Fibroblast of upper back skin (primary cell): ENCODE measurements at regions not wholly inside any gene's neighbourhood (a gene's known extent, or its start where the extent isn't known, plus 50 kb on each side); places are given as distances from the start of the nearest gene placed in this dataset.

Experiments used
- DNase-seq: peaks from one replicate; pipeline ENCODE4 v3.0.0-alpha.2; 2013

DNA sequence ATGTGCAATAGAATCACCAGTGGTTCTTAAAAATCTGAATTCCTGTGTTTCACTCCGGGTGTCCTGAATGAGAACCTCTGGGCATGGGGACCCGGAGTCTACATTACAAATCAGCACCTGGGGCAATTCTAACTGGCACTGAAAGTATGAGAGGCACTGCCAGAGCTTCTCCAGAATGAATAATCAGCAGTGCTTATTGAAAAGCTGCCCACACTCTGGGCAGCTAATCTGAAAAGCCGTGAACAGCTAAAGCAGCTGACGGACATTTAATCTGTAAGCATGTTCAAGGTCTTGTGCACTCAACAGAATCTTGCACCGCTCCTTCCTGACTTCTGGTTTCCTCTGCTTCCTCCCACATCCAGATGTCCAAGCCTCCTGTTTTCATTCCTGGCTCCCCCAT, 113.3 kb upstream of the KIF5B start:
- no peak for DNase-seq

DNA sequence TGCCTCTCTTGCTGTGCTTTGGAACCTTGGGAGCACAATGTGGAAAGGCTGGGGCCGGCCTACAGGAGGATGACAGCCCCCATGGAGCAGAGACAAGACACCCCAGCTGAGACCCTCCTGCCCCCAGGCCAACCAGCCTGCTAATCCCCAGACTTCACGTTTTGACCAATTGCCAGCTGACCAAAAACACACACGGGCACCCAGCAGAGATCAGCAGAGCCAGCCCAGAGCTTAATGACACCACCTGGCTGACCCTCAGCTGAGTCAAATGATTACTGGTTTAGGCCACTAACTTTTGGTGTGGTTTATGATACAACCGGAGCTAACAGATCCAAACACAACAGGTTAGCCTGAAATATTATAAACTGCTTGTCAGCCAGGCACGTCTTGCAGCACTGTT, 111.2 kb upstream of the KIF5B start:
- DNase-seq, result no peak

DNA sequence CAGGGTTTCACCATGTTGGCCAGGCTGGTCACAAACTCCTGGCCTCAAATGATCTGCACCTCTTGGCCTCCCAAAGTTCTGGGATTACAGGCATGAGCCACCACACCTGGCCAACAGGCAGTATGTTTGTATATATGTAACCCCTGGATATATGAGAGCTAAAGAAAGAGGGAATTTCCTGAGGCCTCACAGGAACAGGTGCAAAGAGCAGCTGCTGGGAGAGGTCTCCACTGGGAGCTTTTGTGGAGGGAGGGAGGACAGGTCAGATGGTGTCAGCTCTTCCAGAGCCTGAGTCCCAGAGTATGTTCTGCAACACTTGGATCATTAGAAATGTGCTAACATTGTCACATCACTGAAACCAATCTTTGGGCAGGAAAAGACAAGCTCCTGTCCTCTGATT, 110.1 kb upstream of the KIF5B start:
- no peak for DNase-seq

DNA sequence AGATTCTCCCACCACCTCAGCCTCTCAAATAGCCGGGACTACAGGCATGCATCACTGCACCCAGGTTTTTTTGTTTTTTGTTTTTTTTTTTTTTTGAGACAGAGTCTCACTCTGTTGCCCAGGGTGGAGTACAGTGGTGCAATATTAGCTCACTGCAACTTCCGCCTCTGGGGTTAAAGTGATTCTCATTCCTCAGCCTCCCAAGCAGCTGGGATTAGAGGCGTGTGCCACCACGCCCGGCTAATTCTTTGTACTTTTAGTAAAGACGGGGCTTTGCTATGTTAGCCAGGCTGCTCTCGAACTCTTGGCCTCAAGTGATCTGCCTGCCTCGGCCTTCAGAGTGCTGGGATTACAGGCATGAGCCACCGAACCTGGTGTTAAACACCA, 107.5 kb upstream of the KIF5B start:
- no peak for DNase-seq

DNA sequence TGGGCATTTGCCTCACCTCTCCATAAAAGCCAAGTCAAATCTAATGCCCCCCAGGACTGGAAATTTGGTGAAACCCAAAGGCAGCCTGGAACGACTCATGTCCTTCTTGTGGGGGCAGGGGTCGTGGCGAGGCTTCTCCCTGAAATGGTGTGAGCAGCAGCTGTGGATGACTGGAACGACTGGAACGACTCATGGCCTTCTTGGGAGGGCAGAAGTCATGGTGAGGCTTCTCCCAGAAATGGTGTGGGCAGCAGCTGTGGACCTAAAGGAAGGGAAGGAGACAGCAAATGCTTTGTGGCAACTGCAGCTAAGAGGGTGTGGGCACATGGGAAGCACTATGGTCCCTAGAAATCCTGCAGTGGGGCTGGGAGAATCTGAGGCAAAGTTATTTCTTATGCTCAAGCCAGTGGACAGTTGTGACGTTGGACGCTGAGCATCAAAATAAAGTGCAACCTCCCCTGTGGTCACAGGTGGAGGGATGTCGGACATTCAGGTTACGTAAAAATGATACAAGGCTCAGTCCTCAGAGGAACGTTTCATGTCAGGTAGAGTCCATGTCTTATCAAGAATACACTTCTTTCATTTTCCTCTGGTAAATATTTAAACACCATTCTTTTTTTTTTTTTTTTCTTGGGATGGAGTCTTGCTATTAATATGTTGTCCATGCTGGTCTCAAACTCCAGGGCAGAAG, 107.0 kb upstream of the KIF5B start:
- DNase-seq, result peak; percentile 18

DNA sequence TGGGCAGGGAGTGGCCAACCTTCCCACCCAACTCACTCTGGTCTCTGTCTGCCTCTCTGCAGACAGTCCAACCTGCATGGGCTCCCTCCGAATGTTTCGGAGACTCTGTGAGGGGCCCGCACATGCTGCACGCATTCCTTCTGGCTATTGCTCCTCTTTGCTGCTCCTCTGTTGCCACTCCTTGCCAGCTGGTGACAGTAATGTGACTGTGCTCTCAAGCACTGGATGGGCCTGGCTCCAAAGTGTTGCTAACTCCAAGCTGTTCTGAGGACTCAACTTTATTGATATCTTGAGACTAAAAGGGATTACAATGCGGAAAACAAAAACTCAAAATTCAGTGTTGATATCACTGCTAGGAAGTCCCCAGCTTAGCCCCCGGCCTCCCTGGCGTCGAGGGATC, 105.4 kb upstream of the KIF5B start:
- no peak for DNase-seq

DNA sequence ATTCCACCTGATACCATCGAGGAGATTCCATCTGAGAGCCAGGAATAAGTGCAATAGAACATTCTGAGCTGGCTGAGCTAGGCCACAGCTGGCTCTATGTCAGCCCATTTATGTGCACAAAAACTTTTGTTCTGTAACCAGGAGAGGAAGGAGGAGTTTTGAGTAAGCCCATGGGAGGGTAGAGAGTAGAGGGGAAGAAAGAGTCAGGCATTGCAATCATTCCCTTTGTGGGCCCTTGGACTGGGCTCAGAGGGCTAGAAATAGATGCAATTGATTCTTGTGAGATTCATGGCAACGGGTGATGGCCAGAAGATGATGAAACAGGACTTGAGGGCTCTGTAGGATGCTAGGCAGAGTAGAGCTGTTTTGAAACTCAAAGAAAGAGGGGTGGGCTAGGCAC, 104.6 kb upstream of the KIF5B start:
- DNase-seq, result no peak

DNA sequence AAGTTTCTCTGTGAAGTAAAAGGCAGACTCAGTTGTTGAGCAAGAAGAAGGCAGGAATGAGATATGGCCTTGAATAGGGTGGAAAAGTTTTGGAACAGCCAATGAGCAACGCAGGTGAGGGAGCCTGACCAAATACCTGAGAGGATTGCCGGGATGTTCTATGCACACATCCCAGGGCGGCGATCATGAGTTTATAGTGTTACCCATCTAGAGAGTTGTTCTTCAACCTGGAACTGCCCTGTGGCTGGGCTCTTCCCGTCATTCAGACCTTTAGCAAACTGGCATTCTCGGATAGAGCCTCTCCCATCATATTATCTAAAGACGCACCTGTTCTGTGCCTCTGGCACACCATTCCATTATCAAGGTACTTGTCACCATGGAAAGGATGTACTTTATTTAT, 103.0 kb upstream of the KIF5B start:
- DNase-seq, result no peak

DNA sequence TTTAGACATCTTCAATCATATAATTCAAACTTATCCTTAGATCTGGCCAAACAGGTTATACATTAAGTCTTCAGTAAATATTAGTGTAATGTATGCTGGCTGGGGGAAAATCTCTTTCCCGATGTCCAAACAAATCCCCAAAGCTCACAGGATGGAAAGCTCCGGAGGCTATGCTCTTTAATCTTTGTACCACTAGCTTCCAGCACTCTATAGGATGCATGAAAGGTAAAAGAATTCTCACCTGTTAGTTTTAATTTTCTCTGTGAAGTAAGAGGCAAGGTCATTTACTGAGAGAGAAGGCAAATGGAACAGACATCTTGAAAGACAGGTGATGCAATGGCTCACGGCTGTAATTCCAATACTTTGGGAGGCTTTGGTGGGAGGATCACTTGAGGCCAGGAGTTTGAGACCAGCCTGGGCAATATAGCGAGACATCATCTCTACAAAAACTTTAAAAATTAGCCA, 99.8 kb upstream of the KIF5B start:
- DNase-seq, result no peak

DNA sequence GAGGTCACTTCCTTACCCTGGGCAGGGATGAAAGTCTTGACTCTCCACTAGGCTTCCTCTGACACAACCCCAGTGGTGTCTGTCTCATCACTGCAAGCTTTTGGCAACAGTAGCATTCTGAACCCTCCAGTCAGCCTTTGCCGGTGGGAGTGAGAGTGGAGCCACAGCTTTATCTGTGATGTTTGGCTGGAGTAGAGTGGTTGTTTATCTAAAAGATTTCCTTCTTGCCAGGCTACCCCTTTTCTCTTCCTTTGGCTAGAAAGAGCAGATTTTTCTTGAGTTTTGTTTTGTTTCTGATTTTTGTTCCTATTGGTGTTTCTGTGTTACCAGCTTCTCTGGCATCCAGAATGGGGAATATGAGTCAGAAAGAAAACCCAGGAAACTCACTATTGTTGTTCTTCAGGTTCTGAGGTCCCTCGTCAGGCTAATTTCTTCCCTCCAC, 98.9 kb upstream of the KIF5B start:
- peak; percentile 7 for DNase-seq

DNA sequence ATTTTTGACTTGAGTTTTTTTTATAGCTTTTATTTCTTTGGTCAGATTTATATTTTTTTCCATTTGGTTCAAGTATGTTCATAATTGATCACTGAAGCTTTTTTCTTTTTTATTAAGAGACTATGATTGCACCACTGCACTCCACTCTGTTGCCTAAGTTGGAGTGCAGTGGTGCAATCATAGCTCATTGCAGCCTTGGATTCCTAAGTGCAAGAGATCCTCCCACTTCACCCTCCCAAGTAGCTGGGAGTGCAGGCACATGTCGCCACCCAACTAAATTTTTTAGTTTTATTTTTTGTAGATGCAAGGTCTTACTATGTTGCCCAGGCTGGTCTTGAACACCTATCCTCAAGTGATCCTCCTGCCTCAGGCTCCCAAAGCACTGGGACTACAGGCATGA, 97.7 kb upstream of the KIF5B start:
- DNase-seq, result no peak

DNA sequence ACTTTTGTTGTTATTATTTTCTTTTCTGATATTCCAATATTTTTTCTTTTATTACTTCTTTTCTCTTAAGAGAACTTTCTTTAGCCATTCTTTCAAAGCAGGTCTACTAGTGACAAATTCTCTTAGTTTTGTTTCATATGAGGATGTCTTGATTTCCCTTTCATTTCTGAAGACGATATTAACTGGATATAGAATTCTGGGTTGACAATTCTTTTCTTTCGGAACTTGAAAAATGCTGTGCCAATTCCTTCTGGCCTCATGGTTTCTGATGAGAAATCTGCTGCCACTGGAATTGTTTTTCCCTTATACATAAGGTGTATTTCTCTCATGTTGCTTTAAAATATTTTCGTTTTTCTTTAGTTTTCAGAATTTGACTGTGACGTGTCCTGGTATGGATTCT, 97.0 kb upstream of the KIF5B start:
- no peak for DNase-seq

DNA sequence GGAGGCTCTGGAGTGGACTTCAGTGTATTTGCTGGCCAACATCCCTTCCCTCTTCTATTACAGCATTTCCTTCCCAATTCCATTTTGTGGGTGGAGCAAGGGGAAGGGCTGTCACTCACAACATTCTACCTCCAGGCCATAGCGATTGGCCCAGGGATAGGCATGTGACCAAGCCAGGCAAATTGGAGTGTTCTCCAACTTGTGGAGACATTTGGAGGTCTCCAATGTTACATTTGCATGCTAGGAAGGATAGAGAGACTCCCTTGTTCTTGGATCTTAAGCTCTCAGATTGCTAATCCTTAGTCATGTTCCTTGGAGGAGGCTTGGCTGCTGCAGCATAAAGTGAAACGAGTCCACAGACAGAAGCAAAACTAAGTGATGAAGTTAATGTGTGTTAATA, 95.6 kb upstream of the KIF5B start:
- DNase-seq, result no peak

DNA sequence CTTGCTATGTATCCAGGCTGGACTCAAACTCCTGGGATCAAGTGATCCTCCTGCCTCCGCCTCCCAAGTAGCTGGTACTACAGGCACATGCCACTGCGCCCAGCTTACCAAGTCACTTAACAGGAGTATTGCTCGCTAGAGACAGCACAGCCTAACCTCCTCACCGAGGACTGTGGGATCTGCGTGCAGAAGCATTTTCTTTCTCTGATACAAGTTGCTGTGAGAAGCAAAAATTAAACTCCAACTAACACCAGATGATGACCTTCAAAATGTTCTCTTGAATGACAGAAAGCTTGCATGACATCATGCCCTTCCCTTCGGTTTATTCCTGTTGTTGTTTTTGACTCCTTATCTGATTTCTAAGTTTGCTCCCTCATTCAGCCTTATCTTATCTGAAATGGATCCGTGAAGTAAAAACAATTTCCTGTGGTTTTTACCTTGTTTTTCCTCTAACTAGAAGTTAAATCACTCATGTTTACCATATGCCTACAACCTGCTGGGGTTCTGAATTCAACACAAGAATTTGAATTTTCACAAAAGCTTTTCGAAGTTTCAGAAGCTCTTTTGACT, 94.4 kb upstream of the KIF5B start:
- DNase-seq, result no peak

DNA sequence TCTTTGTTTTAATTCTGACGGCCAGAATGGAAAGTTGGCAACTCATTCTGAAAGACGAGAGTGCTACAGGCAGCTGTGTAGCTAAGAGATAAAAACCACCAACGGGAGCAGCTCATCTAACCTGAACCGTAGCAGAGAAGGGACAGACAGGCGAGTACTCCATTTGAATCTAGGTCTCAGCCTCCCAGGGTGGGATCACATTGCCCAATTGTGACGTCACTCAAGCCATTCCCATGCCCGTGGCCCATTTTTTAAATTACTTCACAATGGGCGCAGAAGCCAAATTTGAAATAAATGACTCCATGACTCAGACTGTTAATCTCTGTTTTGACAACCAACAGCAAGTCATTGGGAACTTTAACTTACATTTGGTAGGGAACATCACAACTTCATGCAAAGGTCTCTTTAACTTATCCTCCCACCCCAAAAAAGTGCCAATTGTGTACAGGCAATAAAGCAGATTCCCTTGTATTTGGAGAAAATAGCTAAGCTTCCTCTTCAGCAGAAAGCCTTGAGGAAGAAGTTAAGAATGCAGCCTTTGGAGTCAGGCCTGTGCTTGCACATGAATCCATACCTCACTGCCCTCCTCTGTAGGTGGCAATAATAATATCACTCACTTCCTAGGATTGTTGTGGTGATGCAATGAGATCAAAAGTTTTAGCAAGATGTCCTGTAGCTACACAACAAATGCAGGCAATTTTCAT, 93.2 kb upstream of the KIF5B start:
- DNase-seq, result peak; percentile 77

DNA sequence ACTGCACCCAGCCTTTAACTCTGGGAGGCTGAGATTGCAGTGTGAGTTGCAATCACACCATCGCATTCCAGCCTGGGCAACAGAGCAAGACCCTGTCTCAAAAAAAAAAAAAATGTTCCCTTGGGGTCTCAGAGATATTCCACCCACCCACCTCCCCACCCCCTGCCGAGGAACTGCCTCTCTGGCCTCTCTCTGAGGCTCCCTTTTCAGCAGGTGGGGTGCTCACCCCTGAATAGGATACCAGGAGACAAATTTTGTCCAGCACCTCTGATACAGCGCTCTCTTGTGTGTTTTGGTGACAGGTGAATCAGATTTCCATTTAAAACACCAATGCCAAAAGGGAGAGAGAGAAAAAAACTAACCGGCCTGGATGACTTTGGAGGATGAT, 92.6 kb upstream of the KIF5B start:
- no peak for DNase-seq

DNA sequence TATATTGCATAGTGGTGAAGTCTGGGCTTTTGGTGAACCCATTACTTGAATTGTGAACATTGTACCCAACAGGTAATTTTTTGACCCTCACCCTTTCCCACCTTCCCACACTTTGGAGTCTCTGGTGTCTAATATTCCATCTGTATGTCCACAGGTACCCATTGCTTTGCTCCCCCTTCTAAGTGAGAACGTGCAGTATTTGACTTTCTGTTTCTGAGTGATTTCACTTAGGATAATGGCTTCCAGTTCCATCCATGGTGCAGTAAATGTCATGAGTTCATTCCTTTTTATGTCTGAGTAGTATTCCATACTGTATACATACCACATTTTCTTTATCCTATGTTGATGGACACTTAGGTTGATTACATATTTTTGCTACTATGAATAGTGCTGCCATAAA, 91.5 kb upstream of the KIF5B start:
- DNase-seq, result no peak

DNA sequence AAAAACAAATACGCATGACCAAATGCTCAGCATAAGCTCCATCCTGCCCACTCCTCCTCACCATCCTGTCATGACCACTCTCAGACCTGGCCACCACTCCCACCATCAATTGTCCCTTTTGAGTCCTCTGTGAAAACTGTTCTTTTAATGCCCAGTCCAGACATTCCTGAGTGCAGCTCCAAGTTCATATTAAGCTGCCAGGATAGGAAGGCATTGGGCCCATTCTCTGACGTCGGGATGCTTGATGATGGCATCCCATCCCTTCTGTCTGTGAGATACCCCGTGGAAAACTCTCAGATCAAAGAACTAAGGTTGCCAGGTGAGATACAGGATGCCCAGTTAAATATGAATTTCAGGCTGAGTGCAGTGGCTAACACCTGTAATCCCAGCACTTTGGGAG, 89.9 kb upstream of the KIF5B start:
- DNase-seq, result no peak

DNA sequence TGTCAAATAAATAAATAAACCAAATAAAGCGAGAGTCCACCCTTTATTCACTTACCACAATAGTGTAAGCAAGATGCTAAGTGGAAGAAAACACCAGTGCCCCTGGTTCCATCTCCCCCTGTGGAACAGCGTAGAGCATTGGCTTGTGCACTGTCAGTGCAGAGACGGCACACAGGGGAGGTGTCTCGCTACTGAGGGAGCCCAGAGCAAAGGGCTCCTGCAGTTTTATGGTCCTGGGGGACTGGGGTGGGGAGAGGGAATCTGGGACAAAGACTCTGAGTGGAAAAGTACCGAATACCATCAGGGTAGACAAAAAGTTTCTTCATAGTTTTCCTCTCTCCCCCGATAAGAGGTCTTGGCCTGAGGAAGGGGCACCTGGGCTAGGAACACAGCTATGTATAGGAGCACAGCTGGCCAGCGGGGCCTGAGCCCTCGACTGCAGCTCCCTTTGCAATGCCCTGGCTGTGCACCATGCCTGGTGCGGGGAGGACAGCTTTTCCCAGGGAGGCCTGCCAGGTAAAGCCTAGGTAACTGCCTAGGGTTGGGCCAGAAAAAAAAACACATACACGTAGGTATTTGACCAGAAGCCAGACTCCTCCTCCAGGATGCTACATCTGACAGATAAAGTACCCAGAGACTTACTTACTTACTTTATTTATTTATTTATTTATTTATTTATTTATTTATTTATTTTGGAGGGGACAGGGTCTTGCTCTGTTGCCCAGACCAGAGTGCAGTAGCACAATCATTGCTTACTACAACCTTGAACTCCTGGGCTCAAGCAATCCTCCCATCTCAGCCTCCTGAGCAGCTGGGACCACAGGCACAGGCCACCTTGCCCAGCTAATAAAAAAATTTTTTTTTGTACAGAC, 88.8 kb upstream of the KIF5B start:
- no peak for DNase-seq

DNA sequence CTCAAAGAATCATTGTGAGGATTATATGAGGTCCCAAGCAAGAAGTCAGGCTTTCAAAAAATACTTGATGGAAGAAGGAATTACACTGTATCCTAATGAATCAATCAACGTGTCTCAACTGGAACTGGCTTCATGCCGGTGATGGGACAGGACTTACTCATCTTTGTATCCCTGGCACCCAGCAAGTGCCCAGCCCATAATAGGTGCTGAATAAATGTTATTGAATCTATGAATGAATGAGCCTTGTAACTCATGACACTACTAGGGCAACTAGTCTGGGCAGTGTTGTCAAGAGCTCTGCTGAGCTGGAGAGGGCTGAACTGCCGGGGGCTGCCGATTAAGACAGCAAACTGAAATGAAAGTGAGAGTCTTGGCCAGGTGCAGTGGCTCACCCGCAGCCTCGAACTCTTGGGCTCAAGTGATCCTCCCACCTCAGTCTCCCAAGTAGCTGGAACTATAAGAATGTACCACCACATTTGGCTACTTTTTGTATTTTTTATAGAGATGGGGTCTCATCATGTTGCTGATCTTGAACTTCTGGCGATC, 87.2 kb upstream of the KIF5B start:
- no peak for DNase-seq

DNA sequence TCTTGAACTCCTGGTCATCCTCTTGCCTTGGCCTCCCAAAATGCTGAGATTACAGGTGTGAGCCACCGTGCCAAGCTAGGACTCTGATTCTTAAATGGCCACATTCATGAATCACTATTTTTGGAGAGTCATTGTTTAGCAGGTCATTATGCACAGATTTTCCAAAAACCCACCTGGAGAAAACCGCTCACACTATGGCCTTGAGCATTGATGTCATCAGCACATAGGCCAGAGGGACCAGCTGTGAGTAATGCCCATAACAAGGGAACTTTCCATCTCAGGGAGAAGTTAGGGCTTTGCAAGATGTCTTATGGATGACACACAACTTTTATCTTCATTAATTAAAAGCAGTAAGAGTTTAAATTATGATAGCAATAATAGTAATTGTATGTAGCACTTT, 86.4 kb upstream of the KIF5B start:
- DNase-seq, result peak; percentile 36

DNA sequence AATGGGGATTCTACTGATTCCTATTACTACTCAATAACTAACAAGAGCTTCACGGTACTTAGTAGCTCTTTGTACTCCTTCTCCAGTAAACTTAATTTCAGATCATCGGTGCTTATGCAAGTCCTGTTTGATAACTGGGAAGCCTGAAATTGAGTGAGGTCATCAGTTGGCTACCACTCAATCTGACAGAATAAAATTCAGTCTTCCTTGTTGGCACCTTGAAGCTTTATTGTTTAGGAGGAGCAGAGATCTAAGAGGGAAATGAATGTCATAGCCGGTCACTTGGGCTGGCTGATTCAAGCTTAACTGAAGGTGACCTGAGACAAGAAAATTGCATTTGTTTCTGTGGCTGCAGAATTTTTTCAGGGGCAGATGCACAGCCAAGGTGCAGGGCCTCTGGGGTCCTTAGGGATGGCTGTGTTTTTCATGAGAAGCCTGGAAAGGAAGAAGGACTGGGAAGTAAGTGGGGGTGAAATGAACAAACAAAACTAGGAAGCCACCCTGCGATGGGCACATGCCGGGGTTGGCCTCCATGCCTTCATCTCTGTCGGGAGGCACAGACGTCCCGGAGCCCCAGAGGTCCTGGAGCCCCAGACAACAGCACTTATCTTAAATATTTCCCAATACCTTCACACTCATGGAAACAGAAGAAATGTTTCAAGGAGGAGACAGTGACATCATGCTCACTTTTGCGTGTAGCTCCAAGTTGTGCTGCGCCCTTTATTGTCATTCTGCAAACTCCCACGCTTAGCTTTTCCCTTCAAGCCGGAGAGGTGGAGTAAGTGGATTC, 85.0 kb upstream of the KIF5B start:
- no peak for DNase-seq
